ENCODE measurements at regions not wholly inside any gene's neighbourhood (a gene's known extent, or its start where the extent isn't known, plus 50 kb on each side); places are given as distances from the start of the nearest gene placed in this dataset.

GRCh38 chr5:175765858-175766257, 105.5 kb upstream of the CPLX2 start:
- peaks cover 7 to 9% of the 10 kb centered on the region in 2 donors for H3K27me3 Mint-ChIP-seq
- Histone ChIP-seq H3K27ac (ENCODE audit: low read depth, low read length) (no peak overlapping the region), H3K9me3 (ENCODE audit: control insufficient read depth in 1 of 2, low read length in 2 of 2) (peaks cover 0 to 4% of the 10 kb centered on the region in 2 donors), H3K4me3 (ENCODE audit: low read length in 2 of 2) (no peak overlapping the region), H3K4me1 (ENCODE audit: insufficient read depth, low read length) (no peaks in the 10 kb centered on the region), H3K27me3 (ENCODE audit: insufficient read depth, low read length) (no peaks in the 10 kb centered on the region), H3K36me3 (ENCODE audit: insufficient read depth, low read length) (no peaks in the 10 kb centered on the region)
- POLR2A ChIA-PET (ENCODE audit: partially characterized antibody): no interaction called here
- H3K27ac Mint-ChIP-seq: no peak overlapping the region
- H3K4me1 Mint-ChIP-seq: peaks cover 0 to 9% (median under 1%) of the 10 kb centered on the region in 4 donors
- intact Hi-C loops (cut with micrococcal nuclease): no loop called here
- H3K4me3 Mint-ChIP-seq: peak overlapping the region in 1 of 8 donors; percentile 24
- H3K36me3 Mint-ChIP-seq: peaks cover 2 to 12% of the 10 kb centered on the region in 2 donors
- no peak for DNase-seq
- H3K9me3 Mint-ChIP-seq: peaks cover 5 to 23% (median 16%) of the 10 kb centered on the region in 8 donors
- CTCF ChIA-PET (ENCODE audit: partially characterized antibody): no interaction called here

- peaks cover 6 to 18% of the 10 kb centered on the region in 2 donors for H3K27me3 Mint-ChIP-seq
- H3K9me3 Mint-ChIP-seq: peaks cover 5 to 23% (median 16%) of the 10 kb centered on the region in 8 donors
- no peak for DNase-seq
- Histone ChIP-seq H3K27me3 (ENCODE audit: insufficient read depth, low read length) (no peaks in the 10 kb centered on the region), H3K4me3 (ENCODE audit: low read length in 2 of 2) (no peak overlapping the region), H3K27ac (ENCODE audit: low read depth, low read length) (no peak overlapping the region), H3K9me3 (ENCODE audit: control insufficient read depth in 1 of 2, low read length in 2 of 2) (peaks cover 0 to 4% of the 10 kb centered on the region in 2 donors), H3K4me1 (ENCODE audit: insufficient read depth, low read length) (no peaks in the 10 kb centered on the region), H3K36me3 (ENCODE audit: insufficient read depth, low read length) (no peaks in the 10 kb centered on the region)
- peaks cover 0 to 9% (median under 1%) of the 10 kb centered on the region in 4 donors for H3K4me1 Mint-ChIP-seq
- no peak overlapping the region for H3K4me3 Mint-ChIP-seq
- intact Hi-C loops (cut with micrococcal nuclease): no loop called here
- POLR2A ChIA-PET (ENCODE audit: partially characterized antibody): no interaction called here
- peaks cover 2 to 12% of the 10 kb centered on the region in 2 donors for H3K36me3 Mint-ChIP-seq
- CTCF ChIA-PET (ENCODE audit: partially characterized antibody): no interaction called here
- H3K27ac Mint-ChIP-seq: no peak overlapping the region
Observed at GRCh38 chr5:175766963-175767362, 104.4 kb upstream of the CPLX2 start.

DNA sequence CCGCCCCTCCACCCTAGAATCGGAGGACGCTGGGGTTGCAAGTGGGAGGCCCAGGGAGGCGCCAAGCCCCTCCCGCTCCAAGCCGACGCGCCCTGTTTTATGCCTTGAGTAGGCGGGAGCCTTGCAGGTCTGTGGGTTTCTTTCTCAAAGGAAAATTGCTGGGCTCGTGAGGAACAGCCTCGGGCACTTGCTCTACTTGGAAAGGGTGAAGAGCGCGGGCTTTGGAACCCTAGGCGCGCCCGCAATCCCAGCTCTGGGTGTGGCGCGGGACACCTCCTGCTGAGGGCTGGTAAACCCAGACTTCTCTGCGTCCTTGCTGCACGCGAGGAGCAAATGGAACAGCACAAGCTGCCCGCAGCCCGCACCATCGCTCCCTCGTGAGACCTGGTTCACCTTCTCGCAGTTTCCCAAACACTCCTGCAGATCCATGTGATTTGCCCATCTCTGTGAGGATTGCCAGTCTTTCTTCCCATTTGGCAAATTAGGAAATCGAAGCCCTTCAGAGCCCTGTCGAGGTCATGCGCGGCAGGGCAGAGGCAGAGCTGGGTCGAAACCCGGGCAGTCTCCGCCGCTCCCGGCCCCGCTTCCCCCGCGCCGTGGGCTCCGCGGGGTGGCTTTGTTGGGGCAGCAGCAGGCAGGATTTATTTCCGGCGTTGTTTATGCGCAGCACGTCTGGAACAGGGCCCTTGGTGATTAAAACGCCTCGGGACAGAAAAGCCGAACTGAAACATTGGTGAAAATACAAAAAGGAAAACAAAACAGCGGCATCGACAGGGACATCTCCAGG, 98.4 kb upstream of the CPLX2 start:
- H3K9me3 Mint-ChIP-seq: peaks cover 0 to 8% (median 7%) of the 10 kb centered on the region in 8 donors
- Histone ChIP-seq H3K27me3 (ENCODE audit: insufficient read depth, low read length) (peaks cover 4% of the 10 kb centered on the region), H3K9me3 (ENCODE audit: control insufficient read depth in 1 of 2, low read length in 2 of 2) (no peaks in the 10 kb centered on the region), H3K27ac (ENCODE audit: low read depth, low read length) (no peak overlapping the region), H3K36me3 (ENCODE audit: insufficient read depth, low read length) (no peaks in the 10 kb centered on the region), H3K4me1 (ENCODE audit: insufficient read depth, low read length) (no peaks in the 10 kb centered on the region), H3K4me3 (ENCODE audit: low read length in 2 of 2) (no peak overlapping the region)
- H3K36me3 Mint-ChIP-seq: peaks cover 0 to 7% of the 10 kb centered on the region in 2 donors
- intact Hi-C loops (cut with micrococcal nuclease): no loop called here
- H3K27me3 Mint-ChIP-seq: peaks cover 17 to 35% of the 10 kb centered on the region in 2 donors
- H3K27ac Mint-ChIP-seq: no peak overlapping the region
- H3K4me1 Mint-ChIP-seq: no peaks in the 10 kb centered on the region
- ChIA-PET POLR2A (ENCODE audit: partially characterized antibody) (no interaction called here), CTCF (ENCODE audit: partially characterized antibody) (no interaction called here)
- no peak overlapping the region for H3K4me3 Mint-ChIP-seq
- no peak for DNase-seq

- intact Hi-C loops (cut with micrococcal nuclease): no loop called here
- H3K4me3 ChIP-seq (ENCODE audit: low read length in 2 of 2): no peak overlapping the region
- H3K27ac ChIP-seq (ENCODE audit: low read depth, low read length): no peak overlapping the region
- H3K36me3 ChIP-seq (ENCODE audit: insufficient read depth, low read length): no peaks in the 10 kb centered on the region
- Mint-ChIP-seq H3K36me3 (peaks cover 0 to 4% of the 10 kb centered on the region in 2 donors), H3K9me3 (peaks cover 0 to 2% (median under 1%) of the 10 kb centered on the region in 8 donors), H3K4me3 (no peak overlapping the region), H3K27ac (no peak overlapping the region), H3K4me1 (no peaks in the 10 kb centered on the region), H3K27me3 (peaks cover 17 to 35% of the 10 kb centered on the region in 2 donors)
- no peaks in the 10 kb centered on the region for H3K9me3 ChIP-seq (ENCODE audit: control insufficient read depth in 1 of 2, low read length in 2 of 2)
- H3K27me3 ChIP-seq (ENCODE audit: insufficient read depth, low read length): peaks cover 4% of the 10 kb centered on the region
- DNase-seq: no peak
- no peaks in the 10 kb centered on the region for H3K4me1 ChIP-seq (ENCODE audit: insufficient read depth, low read length)
- ChIA-PET POLR2A (ENCODE audit: partially characterized antibody) (no interaction called here), CTCF (ENCODE audit: partially characterized antibody) (no interaction called here)
Observed at GRCh38 chr5:175773534-175774070, 97.8 kb upstream of the CPLX2 start.

GRCh38 chr5:175775416-175775815, 96.0 kb upstream of the CPLX2 start:
- no peak for DNase-seq
- Histone ChIP-seq H3K27me3 (ENCODE audit: insufficient read depth, low read length) (peaks cover 4% of the 10 kb centered on the region), H3K4me1 (ENCODE audit: insufficient read depth, low read length) (no peaks in the 10 kb centered on the region), H3K4me3 (ENCODE audit: low read length in 2 of 2) (no peak overlapping the region), H3K36me3 (ENCODE audit: insufficient read depth, low read length) (no peaks in the 10 kb centered on the region), H3K9me3 (ENCODE audit: control insufficient read depth in 1 of 2, low read length in 2 of 2) (no peaks in the 10 kb centered on the region), H3K27ac (ENCODE audit: low read depth, low read length) (no peak overlapping the region)
- no peaks in the 10 kb centered on the region for H3K4me1 Mint-ChIP-seq
- H3K27ac Mint-ChIP-seq: no peak overlapping the region
- peaks cover 18 to 38% of the 10 kb centered on the region in 2 donors for H3K27me3 Mint-ChIP-seq
- POLR2A ChIA-PET (ENCODE audit: partially characterized antibody): no interaction called here
- intact Hi-C loops (cut with micrococcal nuclease): no loop called here
- CTCF ChIA-PET (ENCODE audit: partially characterized antibody): no interaction called here
- peaks cover 0 to 1% (median 0%) of the 10 kb centered on the region in 8 donors for H3K9me3 Mint-ChIP-seq
- H3K4me3 Mint-ChIP-seq: no peak overlapping the region
- peaks cover 0 to 4% of the 10 kb centered on the region in 2 donors for H3K36me3 Mint-ChIP-seq

- no peak for DNase-seq
- Mint-ChIP-seq H3K4me3 (no peak overlapping the region), H3K27ac (no peak overlapping the region), H3K36me3 (peaks cover 0 to 4% of the 10 kb centered on the region in 2 donors), H3K27me3 (peaks cover 17 to 28% of the 10 kb centered on the region in 2 donors), H3K4me1 (no peaks in the 10 kb centered on the region), H3K9me3 (peaks cover 0 to 2% (median 0%) of the 10 kb centered on the region in 8 donors)
- Histone ChIP-seq H3K36me3 (ENCODE audit: insufficient read depth, low read length) (no peaks in the 10 kb centered on the region), H3K27me3 (ENCODE audit: insufficient read depth, low read length) (peaks cover 2% of the 10 kb centered on the region), H3K4me3 (ENCODE audit: low read length in 2 of 2) (no peak overlapping the region), H3K9me3 (ENCODE audit: control insufficient read depth in 1 of 2, low read length in 2 of 2) (no peaks in the 10 kb centered on the region), H3K27ac (ENCODE audit: low read depth, low read length) (no peak overlapping the region), H3K4me1 (ENCODE audit: insufficient read depth, low read length) (no peaks in the 10 kb centered on the region)
- POLR2A ChIA-PET (ENCODE audit: partially characterized antibody): no interaction called here
- CTCF ChIA-PET (ENCODE audit: partially characterized antibody): no interaction called here
- intact Hi-C loops (cut with micrococcal nuclease): no loop called here
Observed at GRCh38 chr5:175778951-175779503, 92.4 kb upstream of the CPLX2 start.

- Histone ChIP-seq H3K27me3 (ENCODE audit: insufficient read depth, low read length) (no peaks in the 10 kb centered on the region), H3K27ac (ENCODE audit: low read depth, low read length) (no peak overlapping the region), H3K9me3 (ENCODE audit: control insufficient read depth in 1 of 2, low read length in 2 of 2) (no peaks in the 10 kb centered on the region), H3K4me1 (ENCODE audit: insufficient read depth, low read length) (no peaks in the 10 kb centered on the region), H3K4me3 (ENCODE audit: low read length in 2 of 2) (no peak overlapping the region), H3K36me3 (ENCODE audit: insufficient read depth, low read length) (no peaks in the 10 kb centered on the region)
- POLR2A ChIA-PET (ENCODE audit: partially characterized antibody): no interaction called here
- H3K36me3 Mint-ChIP-seq: no peaks in the 10 kb centered on the region
- intact Hi-C loops (cut with micrococcal nuclease): no loop called here
- peaks cover 0 to 3% (median 0%) of the 10 kb centered on the region in 8 donors for H3K9me3 Mint-ChIP-seq
- no peak overlapping the region for H3K27ac Mint-ChIP-seq
- DNase-seq: no peak
- no peak overlapping the region for H3K4me3 Mint-ChIP-seq
- no peaks in the 10 kb centered on the region for H3K4me1 Mint-ChIP-seq
- H3K27me3 Mint-ChIP-seq: peaks cover 20 to 40% of the 10 kb centered on the region in 2 donors
- CTCF ChIA-PET (ENCODE audit: partially characterized antibody): no interaction called here
Observed at GRCh38 chr5:175783739-175784138, 87.6 kb upstream of the CPLX2 start.
